Left ventricle myocardium inferior (tissue), 1 donor: ENCODE measurements at regions not wholly inside any gene's neighbourhood (a gene's known extent, or its start where the extent isn't known, plus 50 kb on each side); places are given as distances from the start of the nearest gene placed in this dataset.

Experiments used
- DNase-seq: peaks from one replicate; pipeline ENCODE4 v3.0.0-alpha.2; 2020
- H3K27ac ChIP-seq: fragments of 200-600 bp; replicated peaks from 2 replicates; pipeline ENCODE4 v1.8.0; 2021
- H3K27me3 ChIP-seq: fragments of 200-600 bp; 2 replicates; pipeline ENCODE4 v1.8.0; 2021; ENCODE audit warnings: low read depth
- H3K36me3 ChIP-seq: fragments of 200-600 bp; 2 replicates; pipeline ENCODE4 v1.8.0; 2021
- H3K4me1 ChIP-seq: fragments of 200-600 bp; 2 replicates; pipeline ENCODE4 v1.8.0; 2021
- H3K4me3 ChIP-seq: fragments of 200-600 bp; 2 replicates; pipeline ENCODE4 v1.8.0; 2021; ENCODE audit warnings: mild to moderate bottlenecking, moderate library complexity
- H3K9me3 ChIP-seq: fragments of 200-600 bp; replicated peaks from 2 replicates; pipeline ENCODE4 v1.8.0; 2021
- CTCF ChIP-seq: fragments of 200-600 bp; IDR thresholded peaks from 2 replicates; pipeline ENCODE4 v1.8.0; 2021; ENCODE audit warnings: antibody characterized with exemption, mild to moderate bottlenecking, borderline replicate concordance
- intact Hi-C: fragments of 100-400 bp; cut with micrococcal nuclease; formaldehyde crosslinking; loops from one replicate; pipeline ENCODE4 v1.11.0; 2022
- donor health status: DM: no; HTN: yes; CAD: no; lungs with severe emphysema.

- DNase-seq: no peak
- no peaks in the 10 kb centered on the region for H3K9me3 ChIP-seq
- no peak for TF ChIP-seq CTCF
- H3K36me3 ChIP-seq: no peaks in the 10 kb centered on the region
- H3K27me3 ChIP-seq: no peaks in the 10 kb centered on the region
- intact Hi-C loops: no loop called here
- no peak overlapping the region for H3K4me3 ChIP-seq
- no peak overlapping the region for H3K27ac ChIP-seq
- no peaks in the 10 kb centered on the region for H3K4me1 ChIP-seq
Observed at GRCh38 chr5:159560088-159560487, 229.8 kb upstream of the IL12B start.

DNA sequence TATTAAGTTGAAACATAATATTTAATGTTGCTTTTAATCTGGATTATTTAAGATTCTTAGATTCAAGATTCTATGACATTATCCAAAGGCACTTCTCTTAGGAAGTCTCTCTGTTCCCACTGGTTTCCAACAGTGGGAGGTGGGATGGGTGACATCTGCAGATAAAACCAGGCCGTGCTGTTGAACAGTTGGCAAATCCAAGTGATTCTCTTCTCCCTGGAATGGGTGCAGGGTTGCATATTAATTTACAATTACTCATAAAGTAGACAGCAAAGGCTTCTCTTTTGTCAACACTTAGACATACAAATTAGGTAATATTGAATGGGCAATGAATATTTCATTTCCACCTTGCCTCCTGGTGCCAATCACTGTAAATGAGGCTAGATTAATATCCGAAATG is 233.7 kb upstream of the IL12B start:
- DNase-seq: no peak
- Histone ChIP-seq H3K4me1 (no peaks in the 10 kb centered on the region), H3K27ac (no peak overlapping the region), H3K27me3 (no peaks in the 10 kb centered on the region), H3K4me3 (no peak overlapping the region), H3K36me3 (no peaks in the 10 kb centered on the region), H3K9me3 (no peaks in the 10 kb centered on the region)
- no peak for TF ChIP-seq CTCF
- intact Hi-C loops: no loop called here

- Histone ChIP-seq H3K4me3 (no peak overlapping the region), H3K36me3 (no peaks in the 10 kb centered on the region), H3K9me3 (no peaks in the 10 kb centered on the region), H3K4me1 (no peaks in the 10 kb centered on the region), H3K27ac (no peak overlapping the region), H3K27me3 (no peaks in the 10 kb centered on the region)
- no peak for DNase-seq
- intact Hi-C loops: no loop called here
- TF ChIP-seq CTCF: no peak
Observed at GRCh38 chr5:159566832-159567231, 236.5 kb upstream of the IL12B start.

DNA sequence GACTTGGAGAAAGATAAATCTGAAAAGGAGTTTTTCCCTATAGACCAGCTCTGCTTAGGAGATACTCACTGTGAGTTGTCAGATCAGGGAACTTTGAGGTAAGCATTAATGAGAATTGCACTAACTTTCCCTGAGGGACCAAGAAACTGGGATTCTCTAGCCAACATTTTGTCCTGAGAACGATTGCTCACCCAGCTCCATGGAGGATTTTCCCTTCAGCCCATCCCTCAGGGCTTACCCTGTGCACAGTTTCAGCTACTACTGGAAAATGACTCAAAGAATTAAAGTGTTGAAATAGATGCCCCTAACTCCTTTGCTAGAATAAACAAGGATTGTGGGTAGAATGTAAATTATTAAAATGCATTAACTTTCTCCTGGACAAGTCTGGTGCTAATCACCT is 237.2 kb upstream of the IL12B start:
- no peak for DNase-seq
- H3K4me1 ChIP-seq: no peaks in the 10 kb centered on the region
- H3K4me3 ChIP-seq: no peak overlapping the region
- H3K9me3 ChIP-seq: no peaks in the 10 kb centered on the region
- H3K36me3 ChIP-seq: no peaks in the 10 kb centered on the region
- no peak for TF ChIP-seq CTCF
- no peaks in the 10 kb centered on the region for H3K27me3 ChIP-seq
- intact Hi-C loops: no loop called here
- no peak overlapping the region for H3K27ac ChIP-seq

- H3K27me3 ChIP-seq: no peaks in the 10 kb centered on the region
- no peaks in the 10 kb centered on the region for H3K9me3 ChIP-seq
- intact Hi-C loops: no loop called here
- no peak for TF ChIP-seq CTCF
- H3K4me3 ChIP-seq: no peak overlapping the region
- H3K36me3 ChIP-seq: no peaks in the 10 kb centered on the region
- no peak overlapping the region for H3K27ac ChIP-seq
- H3K4me1 ChIP-seq: no peaks in the 10 kb centered on the region
- no peak for DNase-seq
Observed at GRCh38 chr5:159571501-159572244, 241.4 kb upstream of the IL12B start.
